ENCODE measurements at regions not wholly inside any gene's neighbourhood (a gene's known extent, or its start where the extent isn't known, plus 50 kb on each side); places are given as distances from the start of the nearest gene placed in this dataset.

DNA sequence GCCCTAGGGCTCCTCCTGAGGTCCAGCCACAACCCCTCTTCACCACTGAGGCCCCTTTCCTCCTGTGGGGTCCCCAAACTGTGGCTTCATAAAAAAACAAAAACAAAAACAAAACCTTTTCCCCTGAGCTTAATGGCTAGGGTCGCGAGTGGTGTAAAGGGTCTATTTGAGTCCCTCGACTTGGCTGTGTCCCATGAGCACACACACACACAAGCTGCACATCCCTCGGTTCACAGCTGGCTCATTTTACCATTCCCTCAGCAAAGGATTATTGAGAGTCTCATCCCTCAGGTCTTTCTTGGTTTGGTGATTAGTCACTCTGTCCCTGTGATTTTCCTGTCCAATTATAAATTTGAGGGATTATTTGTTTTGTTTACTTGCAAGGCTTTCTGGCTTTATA is 206.1 kb upstream of the SASH1 start:
- TF ChIP-seq, protein P1, sequence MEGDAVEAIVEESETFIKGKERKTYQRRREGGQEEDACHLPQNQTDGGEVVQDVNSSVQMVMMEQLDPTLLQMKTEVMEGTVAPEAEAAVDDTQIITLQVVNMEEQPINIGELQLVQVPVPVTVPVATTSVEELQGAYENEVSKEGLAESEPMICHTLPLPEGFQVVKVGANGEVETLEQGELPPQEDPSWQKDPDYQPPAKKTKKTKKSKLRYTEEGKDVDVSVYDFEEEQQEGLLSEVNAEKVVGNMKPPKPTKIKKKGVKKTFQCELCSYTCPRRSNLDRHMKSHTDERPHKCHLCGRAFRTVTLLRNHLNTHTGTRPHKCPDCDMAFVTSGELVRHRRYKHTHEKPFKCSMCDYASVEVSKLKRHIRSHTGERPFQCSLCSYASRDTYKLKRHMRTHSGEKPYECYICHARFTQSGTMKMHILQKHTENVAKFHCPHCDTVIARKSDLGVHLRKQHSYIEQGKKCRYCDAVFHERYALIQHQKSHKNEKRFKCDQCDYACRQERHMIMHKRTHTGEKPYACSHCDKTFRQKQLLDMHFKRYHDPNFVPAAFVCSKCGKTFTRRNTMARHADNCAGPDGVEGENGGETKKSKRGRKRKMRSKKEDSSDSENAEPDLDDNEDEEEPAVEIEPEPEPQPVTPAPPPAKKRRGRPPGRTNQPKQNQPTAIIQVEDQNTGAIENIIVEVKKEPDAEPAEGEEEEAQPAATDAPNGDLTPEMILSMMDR (IDR thresholded peaks at IDR 0.05; ENCODE audit: insufficient read depth, low read depth, low read length), result no peak
- no peak for TF ChIP-seq EZH2 (IDR thresholded peaks at IDR 0.05; ENCODE audit: insufficient read depth, low read length)

All from astrocyte (in vitro differentiated cells and primary cell).